ENCODE measurements at regions not wholly inside any gene's neighbourhood (a gene's known extent, or its start where the extent isn't known, plus 50 kb on each side); places are given as distances from the start of the nearest gene placed in this dataset.

GRCh38 chr1:38244218-38244845 is 197.7 kb upstream of the POU3F1 start:
- DNase-seq: no peak

GRCh38 chr1:38243106-38243505 is 196.5 kb upstream of the POU3F1 start:
- no peak for DNase-seq

- DNase-seq: no peak
Observed at GRCh38 chr1:38242506-38242905, 195.9 kb upstream of the POU3F1 start.

- DNase-seq: no peak
Observed at GRCh38 chr1:38241594-38242334, 195.2 kb upstream of the POU3F1 start.

GRCh38 chr1:38240618-38241017 is 194.0 kb upstream of the POU3F1 start:
- DNase-seq: no peak

GRCh38 chr1:38239258-38239835 is 192.8 kb upstream of the POU3F1 start:
- no peak for DNase-seq

- DNase-seq: no peak
Observed at GRCh38 chr1:38238294-38238693, 191.7 kb upstream of the POU3F1 start.

GRCh38 chr1:38235705-38236104 is 189.1 kb upstream of the POU3F1 start:
- DNase-seq: no peak

- no peak for DNase-seq
Observed at GRCh38 chr1:38231941-38232340, 185.3 kb upstream of the POU3F1 start.

GRCh38 chr1:38228718-38229117 is 182.1 kb upstream of the POU3F1 start:
- DNase-seq: no peak

GRCh38 chr1:38225745-38226144 is 179.2 kb upstream of the POU3F1 start:
- DNase-seq: no peak

- no peak for DNase-seq
Observed at GRCh38 chr1:38223391-38223790, 176.8 kb upstream of the POU3F1 start.

- DNase-seq: no peak
Observed at GRCh38 chr1:38222891-38223290, 176.3 kb upstream of the POU3F1 start.

- DNase-seq: peak; percentile 71
Observed at GRCh38 chr1:38221006-38221649, 174.5 kb upstream of the POU3F1 start.

- DNase-seq: no peak
Observed at GRCh38 chr1:38217316-38217715, 170.7 kb upstream of the POU3F1 start.

GRCh38 chr1:38213646-38214434 is 167.2 kb upstream of the POU3F1 start:
- no peak for DNase-seq

GRCh38 chr1:38210895-38211177 is 164.2 kb upstream of the POU3F1 start:
- no peak for DNase-seq

GRCh38 chr1:38210021-38210894 is 163.7 kb upstream of the POU3F1 start:
- no peak for DNase-seq

GRCh38 chr1:38208716-38209632 is 162.4 kb upstream of the POU3F1 start:
- no peak for DNase-seq

GRCh38 chr1:38207906-38208305 is 161.3 kb upstream of the POU3F1 start:
- no peak for DNase-seq

GRCh38 chr1:38207275-38207674 is 160.7 kb upstream of the POU3F1 start:
- no peak for DNase-seq

Measured in left hindlimb (tissue), 1 donor.